Ascending aorta (tissue), 2 donors: ENCODE measurements at regions not wholly inside any gene's neighbourhood (a gene's known extent, or its start where the extent isn't known, plus 50 kb on each side); places are given as distances from the start of the nearest gene placed in this dataset.
"Not testable (repeated sequence)": the region's sequence is repeated elsewhere in the genome, so short reads cannot be mapped to it uniquely, and the experiment has no call there.

Experiments
- DNase-seq, 2 donors: peaks; one replicate each; pipeline ENCODE4 v3.0.0-alpha.2; 2019; ENCODE audit warnings: low spot score in 2 of 2
- H3K27ac ChIP-seq, 2 donors: fragments of 200-600 bp; sonication (generic); one replicate each; pipeline ENCODE4 v1.5.1; 2016 to 2017; ENCODE audit warnings: mild to moderate bottlenecking in 1 of 2
- H3K27me3 ChIP-seq: fragments of 200-600 bp; sonication (generic); one replicate; pipeline ENCODE4 v1.5.1; 2017
- H3K36me3 ChIP-seq, 2 donors: fragments of 200-600 bp; sonication (generic); one replicate each; pipeline ENCODE4 v1.5.1; 2016
- H3K4me1 ChIP-seq, 2 donors: fragments of 200-600 bp; sonication (generic); one replicate each; pipeline ENCODE4 v1.5.1; 2016 to 2017; ENCODE audit warnings: mild to moderate bottlenecking in 1 of 2
- H3K4me3 ChIP-seq, 2 donors: fragments of 200-600 bp; sonication (generic); one replicate each; pipeline ENCODE4 v1.5.1; 2016 to 2017; ENCODE audit warnings: mild to moderate bottlenecking in 1 of 2
- H3K9me3 ChIP-seq, 2 donors: fragments of 200-600 bp; sonication (generic); one replicate each; pipeline ENCODE4 v1.5.1; 2016
- CTCF ChIP-seq, 3 experiments: fragments of 200-600 bp in 2 of 3; fragments of 450-650 bp in 1 of 3; sonication (generic) in 2 of 3; IDR thresholded peaks; one replicate each; pipeline ENCODE4 v1.5.1; 2016 to 2019; ENCODE audit warnings: antibody characterized with exemption in 3 of 3, mild to moderate bottlenecking in 1 of 3, moderate library complexity in 1 of 3
- intact Hi-C: fragments of 100-400 bp; cut with DNase I; formaldehyde crosslinking; loops from one replicate; pipeline ENCODE4 v1.15.1; 2023

DNA sequence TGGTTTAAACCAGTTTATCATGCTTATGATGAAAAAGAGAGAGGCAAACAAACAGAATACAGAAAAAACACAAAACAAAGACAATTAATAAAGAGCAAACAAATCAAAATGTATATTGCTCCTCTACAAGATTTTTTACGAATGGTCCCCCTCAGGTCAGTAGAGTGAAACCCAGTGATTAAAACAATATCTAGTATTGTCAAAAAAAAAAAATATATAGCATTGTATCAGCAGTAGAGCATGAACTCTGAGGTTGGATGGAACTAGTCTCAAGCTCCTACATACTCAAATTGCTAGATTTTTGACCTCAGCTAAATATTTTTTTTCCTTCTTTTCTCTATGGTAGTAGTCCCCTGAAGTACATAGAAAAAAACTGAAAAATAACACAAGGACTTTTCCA lies 290.3 kb upstream of the LUZP2 start:
- Histone ChIP-seq H3K4me3 (no peak overlapping the region), H3K9me3 (no peaks in the 10 kb centered on the region), H3K27ac (no peak overlapping the region), H3K27me3 (no peaks in the 10 kb centered on the region), H3K36me3 (no peaks in the 10 kb centered on the region), H3K4me1 (no peaks in the 10 kb centered on the region)
- no peak for DNase-seq
- TF ChIP-seq CTCF (IDR thresholded peaks at IDR 0.05): no peak
- intact Hi-C loops: no loop called here

- Histone ChIP-seq H3K4me1 (no peaks in the 10 kb centered on the region), H3K36me3 (no peaks in the 10 kb centered on the region), H3K27me3 (no peaks in the 10 kb centered on the region), H3K27ac (no peak overlapping the region), H3K4me3 (no peak overlapping the region), H3K9me3 (no peaks in the 10 kb centered on the region)
- intact Hi-C loops: no loop called here
- DNase-seq: no peak
- TF ChIP-seq CTCF (IDR thresholded peaks at IDR 0.05): no peak
Observed at GRCh38 chr11:24216488-24216887, 280.4 kb upstream of the LUZP2 start.

DNA sequence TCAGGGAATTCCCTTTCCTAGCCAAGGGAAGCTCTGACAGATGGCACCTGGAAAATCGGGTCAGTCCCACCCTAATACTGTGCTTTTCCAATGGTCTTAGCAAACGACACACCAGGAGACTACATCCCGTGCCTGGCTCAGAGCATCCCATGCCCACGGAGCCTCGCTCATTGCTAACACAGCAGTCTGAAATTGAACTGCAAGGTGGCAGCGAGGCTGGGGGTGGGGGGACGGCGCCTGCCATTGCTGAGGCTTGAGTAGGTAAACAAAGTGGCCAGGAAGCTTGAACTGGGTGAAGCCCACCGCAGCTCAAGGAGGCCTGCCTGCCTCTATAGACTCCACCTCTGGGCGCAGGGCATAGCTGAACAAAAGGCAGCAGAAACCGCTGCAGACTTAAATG lies 279.5 kb upstream of the LUZP2 start:
- H3K4me3 ChIP-seq, intact Hi-C loops, H3K27ac ChIP-seq, H3K27me3 ChIP-seq, H3K4me1 ChIP-seq, H3K36me3 ChIP-seq, H3K9me3 ChIP-seq, DNase-seq: not testable (repeated sequence)

DNA sequence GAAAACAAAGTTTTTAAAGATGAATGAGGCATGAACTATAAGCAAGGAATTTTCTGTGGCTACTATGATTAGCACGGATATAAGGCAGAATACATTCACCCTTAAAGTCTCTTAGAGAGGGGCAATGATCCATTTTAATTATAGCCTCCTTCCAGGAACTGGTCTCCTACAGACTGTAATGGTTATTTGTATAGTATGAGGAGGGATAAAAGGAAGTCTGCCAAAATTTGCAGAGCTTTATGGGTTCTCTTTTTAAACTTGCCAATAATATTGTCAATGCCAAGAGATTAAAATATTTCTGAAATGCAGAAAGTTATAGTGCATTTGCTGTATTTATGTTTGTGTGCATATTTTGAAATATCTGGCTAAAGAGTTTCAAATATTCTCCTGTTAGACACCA lies 271.4 kb upstream of the LUZP2 start:
- no peak for DNase-seq
- no peaks in the 10 kb centered on the region for H3K36me3 ChIP-seq
- no peak for TF ChIP-seq CTCF (IDR thresholded peaks at IDR 0.05)
- no peaks in the 10 kb centered on the region for H3K9me3 ChIP-seq
- intact Hi-C loops: no loop called here
- no peaks in the 10 kb centered on the region for H3K4me1 ChIP-seq
- H3K27me3 ChIP-seq: no peaks in the 10 kb centered on the region
- H3K4me3 ChIP-seq: no peak overlapping the region
- no peak overlapping the region for H3K27ac ChIP-seq

DNA sequence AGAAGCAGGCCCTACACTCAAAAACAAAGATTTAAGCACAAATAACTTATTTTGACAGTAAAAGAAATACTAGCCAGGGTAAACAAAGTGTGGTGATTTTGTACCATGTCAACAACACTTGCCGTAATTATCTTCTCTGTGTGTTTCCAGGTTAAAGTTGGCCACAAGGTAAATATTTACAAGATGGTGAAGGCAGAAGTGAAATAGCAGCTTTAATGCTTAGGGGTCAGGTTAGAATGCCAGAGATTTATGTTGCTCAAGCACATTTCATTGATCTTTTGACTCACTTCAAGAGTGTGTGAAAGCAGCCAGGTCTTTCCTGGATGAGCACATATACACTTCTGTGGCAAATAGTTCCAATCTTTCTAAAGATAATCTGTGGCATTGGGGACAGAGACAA lies 270.2 kb upstream of the LUZP2 start:
- TF ChIP-seq CTCF (IDR thresholded peaks at IDR 0.05): no peak
- Histone ChIP-seq H3K9me3 (no peaks in the 10 kb centered on the region), H3K4me3 (no peak overlapping the region), H3K27me3 (no peaks in the 10 kb centered on the region), H3K4me1 (no peaks in the 10 kb centered on the region), H3K27ac (no peak overlapping the region), H3K36me3 (no peaks in the 10 kb centered on the region)
- DNase-seq: no peak
- intact Hi-C loops: no loop called here

DNA sequence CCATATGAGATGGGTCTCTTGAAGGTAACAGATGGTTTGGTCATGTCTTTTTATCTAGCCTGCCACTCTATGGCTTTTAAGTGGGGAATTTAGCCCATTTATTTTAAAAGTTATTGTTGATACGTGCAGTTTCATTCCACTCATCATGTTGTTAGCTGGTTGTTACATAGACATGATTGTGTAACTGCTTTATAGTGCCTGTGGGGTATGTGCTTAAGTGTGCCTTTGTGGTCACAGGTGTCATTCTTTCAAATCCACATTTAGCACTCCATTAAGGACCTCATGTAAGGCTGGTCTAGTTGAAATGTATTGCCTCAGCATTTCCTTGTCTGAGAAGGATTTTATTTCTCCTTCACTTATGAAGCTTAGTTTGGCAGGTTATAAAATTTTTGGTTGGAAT lies 263.8 kb upstream of the LUZP2 start:
- H3K27me3 ChIP-seq: no peaks in the 10 kb centered on the region
- H3K4me1 ChIP-seq: no peaks in the 10 kb centered on the region
- DNase-seq: no peak
- no peak overlapping the region for H3K27ac ChIP-seq
- TF ChIP-seq CTCF (IDR thresholded peaks at IDR 0.05): no peak
- intact Hi-C loops: no loop called here
- H3K4me3 ChIP-seq: no peak overlapping the region
- no peaks in the 10 kb centered on the region for H3K9me3 ChIP-seq
- no peaks in the 10 kb centered on the region for H3K36me3 ChIP-seq
